ENCODE measurements at regions not wholly inside any gene's neighbourhood (a gene's known extent, or its start where the extent isn't known, plus 50 kb on each side); places are given as distances from the start of the nearest gene placed in this dataset.

DNA sequence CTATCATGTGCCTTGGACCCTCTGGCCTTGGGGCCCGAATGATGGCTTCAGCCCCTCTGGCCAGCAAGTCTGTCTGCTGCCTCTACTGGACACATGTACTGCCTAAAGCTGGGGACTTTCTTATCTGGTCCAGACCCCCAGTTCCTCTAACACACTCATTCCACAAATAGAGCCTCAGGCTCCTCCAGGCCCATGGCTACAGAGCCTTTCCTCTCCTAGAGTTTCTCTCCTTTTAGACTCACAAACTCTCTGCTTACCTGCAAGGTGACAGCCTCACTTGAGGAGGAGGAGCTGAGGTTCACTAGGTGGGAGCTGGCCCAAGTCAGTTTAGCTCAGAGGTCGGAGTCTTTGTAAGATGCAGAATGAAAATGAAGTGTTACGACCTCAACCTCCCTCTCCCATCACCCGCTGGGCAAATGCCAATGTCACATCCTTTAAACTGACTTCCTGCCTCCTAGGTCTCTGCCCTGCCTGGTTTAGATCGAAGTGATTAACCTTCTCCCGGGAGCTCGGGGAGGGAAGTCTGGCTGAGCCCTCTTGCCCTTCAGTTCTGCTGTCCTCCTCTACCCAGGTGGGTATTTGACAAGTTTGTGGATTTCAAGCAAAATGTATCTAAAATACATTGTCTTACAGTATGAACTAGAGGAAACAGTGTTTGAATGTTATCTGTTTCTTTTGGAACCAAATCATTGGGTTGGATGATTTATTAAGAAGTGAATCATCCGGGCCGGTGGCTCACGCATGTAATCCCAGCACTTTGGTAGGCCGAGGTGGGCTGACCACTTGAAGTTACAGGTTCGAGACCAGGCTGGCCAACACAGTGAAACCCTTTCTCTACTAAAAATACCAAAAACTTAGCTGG, 71.9 kb upstream of the TNS3 start:
- no peaks in the 10 kb centered on the region for H3K27me3 Mint-ChIP-seq
- H3K4me3 Mint-ChIP-seq: no peak overlapping the region
- H3K27ac Mint-ChIP-seq: no peak overlapping the region
- ChIA-PET CTCF (no interaction called here), POLR2A (no interaction called here)
- intact Hi-C loops (cut with micrococcal nuclease): no loop called here
- no peaks in the 10 kb centered on the region for H3K9me3 Mint-ChIP-seq
- H3K36me3 Mint-ChIP-seq: no peaks in the 10 kb centered on the region
- H3K4me1 Mint-ChIP-seq (ENCODE audit: low read depth): no peaks in the 10 kb centered on the region
- DNase-seq: no peak

DNA sequence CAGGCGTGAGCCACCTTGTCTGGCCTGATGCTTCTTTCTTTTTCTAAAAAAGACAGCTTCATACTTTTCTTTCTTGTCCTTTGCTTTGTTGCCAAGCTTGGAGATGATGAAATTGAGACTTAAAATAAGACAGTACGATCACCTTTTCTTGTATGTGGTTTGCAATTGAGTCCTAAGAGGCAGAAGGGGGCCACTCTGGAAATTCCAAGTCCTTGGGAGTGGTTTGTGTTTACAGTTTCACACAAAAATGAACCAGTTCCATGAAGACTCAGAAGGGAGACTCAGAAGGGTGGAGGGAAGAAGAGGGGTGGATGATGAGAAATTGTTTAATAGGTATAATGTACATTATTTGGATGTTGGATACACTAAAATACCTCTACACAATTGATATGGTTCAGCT, 70.7 kb upstream of the TNS3 start:
- Mint-ChIP-seq H3K27ac (no peak overlapping the region), H3K9me3 (no peaks in the 10 kb centered on the region), H3K27me3 (no peaks in the 10 kb centered on the region), H3K36me3 (no peaks in the 10 kb centered on the region), H3K4me3 (no peak overlapping the region), H3K4me1 (ENCODE audit: low read depth) (no peaks in the 10 kb centered on the region)
- intact Hi-C loops (cut with micrococcal nuclease): no loop called here
- CTCF ChIA-PET: no interaction called here
- DNase-seq: no peak
- POLR2A ChIA-PET: no interaction called here

DNA sequence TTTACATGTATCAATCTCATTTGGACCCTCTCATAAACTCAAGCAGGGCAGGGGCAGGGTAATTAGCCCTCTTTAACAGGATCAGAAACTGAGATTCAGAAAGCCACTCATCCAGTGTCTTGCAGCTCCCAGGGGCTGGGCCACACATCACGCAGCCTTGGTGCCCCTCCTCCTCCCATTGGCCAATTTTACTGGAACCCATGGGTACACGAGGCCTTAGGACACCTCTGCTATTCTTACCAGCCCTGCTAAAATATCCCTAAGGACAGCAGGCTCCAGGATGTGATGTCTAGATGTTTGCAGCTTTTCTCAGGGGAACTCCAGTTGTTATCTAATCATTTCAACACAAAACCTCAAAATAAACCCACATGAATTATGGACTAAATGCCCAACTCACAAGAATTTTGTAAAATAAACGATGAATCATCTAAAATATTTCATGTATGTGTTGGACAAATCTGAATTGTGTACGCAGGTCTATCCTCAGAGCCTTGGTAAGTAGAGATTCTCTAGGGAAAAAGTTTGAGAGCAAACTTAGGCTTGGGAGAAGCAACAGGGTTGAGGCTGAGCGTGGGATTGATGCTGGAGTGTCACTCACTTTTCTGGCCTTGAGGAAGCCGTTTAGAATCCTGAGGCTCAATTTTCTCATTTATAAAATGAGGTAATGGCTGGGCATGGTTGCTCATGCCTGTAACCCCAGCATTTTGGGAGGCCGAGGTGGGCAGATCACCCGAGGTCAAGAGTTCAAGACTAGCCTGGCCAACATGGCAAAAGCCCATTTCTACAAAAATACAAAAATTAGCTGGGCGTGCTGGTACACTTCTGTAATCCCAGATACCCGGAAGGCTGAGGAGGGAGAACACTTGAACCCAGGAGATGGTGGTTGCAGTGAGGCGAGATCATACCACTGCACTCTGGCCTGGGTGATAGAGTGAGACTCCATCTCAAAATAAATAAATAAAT, 69.7 kb upstream of the TNS3 start:
- DNase-seq: no peak
- intact Hi-C loops (cut with micrococcal nuclease): no loop called here
- POLR2A ChIA-PET: no interaction called here

DNA sequence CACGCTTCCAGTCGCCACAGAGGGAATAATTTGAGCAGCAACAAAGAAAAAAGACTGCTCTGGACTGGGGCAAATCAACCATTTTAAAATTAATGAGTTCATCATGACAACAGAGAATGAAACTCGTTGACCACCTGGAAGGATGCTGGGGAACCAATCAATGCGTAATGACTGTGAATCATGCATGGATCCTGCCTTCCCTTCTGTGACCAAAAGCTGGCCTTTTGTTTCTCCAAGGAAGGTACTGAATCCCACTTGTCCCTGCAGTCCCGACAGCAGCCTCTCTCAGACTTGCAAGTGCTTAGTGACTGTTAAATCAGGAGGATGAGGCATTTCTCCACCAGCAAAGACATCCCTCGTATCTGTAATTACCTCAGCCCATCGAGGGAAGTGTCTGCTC, 68.0 kb upstream of the TNS3 start:
- ChIA-PET CTCF (no interaction called here), POLR2A (no interaction called here)
- Mint-ChIP-seq H3K4me3 (no peak overlapping the region), H3K9me3 (peaks cover 3% of the 10 kb centered on the region), H3K27ac (no peak overlapping the region), H3K4me1 (ENCODE audit: low read depth) (no peaks in the 10 kb centered on the region), H3K27me3 (no peaks in the 10 kb centered on the region), H3K36me3 (no peaks in the 10 kb centered on the region)
- DNase-seq: no peak
- intact Hi-C loops (cut with micrococcal nuclease): no loop called here

More for the DNA sequence above, 69.7 kb upstream of the TNS3 start:
- H3K4me1 Mint-ChIP-seq (ENCODE audit: low read depth): no peaks in the 10 kb centered on the region
- H3K27ac Mint-ChIP-seq: no peak overlapping the region
- H3K9me3 Mint-ChIP-seq: no peaks in the 10 kb centered on the region
- no peak overlapping the region for H3K4me3 Mint-ChIP-seq
- no peaks in the 10 kb centered on the region for H3K36me3 Mint-ChIP-seq
- CTCF ChIA-PET: interaction anchor here (0.5 kb wide), 1 partner anchor 852 kb away, joined by 5 read pairs; no protein-coding TSS in a partner anchor
- H3K27me3 Mint-ChIP-seq: no peaks in the 10 kb centered on the region

DNA sequence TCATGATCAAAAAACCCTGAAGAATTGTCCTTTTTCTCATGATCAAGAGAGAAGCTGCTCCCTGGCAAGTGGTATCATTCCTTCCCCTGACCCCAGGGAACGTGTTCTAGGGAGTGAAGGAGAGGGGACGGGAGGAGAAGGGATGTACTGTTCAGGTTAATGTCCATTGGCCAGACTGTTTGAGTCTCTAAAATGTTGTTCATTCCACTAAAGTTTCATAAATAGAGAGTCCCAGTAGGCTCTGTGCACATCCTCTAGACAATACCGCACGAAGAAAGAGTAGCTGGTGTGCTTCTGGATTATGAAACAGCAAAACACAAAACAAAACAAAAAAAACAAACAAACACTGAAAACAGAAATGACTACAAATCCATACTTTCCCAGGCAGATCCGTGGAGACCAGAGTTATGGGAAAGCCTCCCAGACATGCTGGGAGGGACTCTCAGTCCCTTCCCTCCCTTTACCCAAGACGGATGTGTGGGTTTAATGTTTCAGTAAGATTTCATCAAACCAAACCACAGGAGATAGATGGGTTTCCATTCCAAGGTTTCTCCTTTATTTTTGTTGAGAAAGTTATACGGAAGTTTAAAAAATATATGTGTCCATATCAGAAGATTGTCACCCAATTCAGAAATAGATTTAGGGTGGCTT, 66.5 kb upstream of the TNS3 start:
- ChIA-PET POLR2A (no interaction called here), CTCF (no interaction called here)
- DNase-seq: no peak
- H3K27me3 Mint-ChIP-seq: no peaks in the 10 kb centered on the region
- H3K4me3 Mint-ChIP-seq: no peak overlapping the region
- no peaks in the 10 kb centered on the region for H3K4me1 Mint-ChIP-seq (ENCODE audit: low read depth)
- no peaks in the 10 kb centered on the region for H3K36me3 Mint-ChIP-seq
- intact Hi-C loops (cut with micrococcal nuclease): no loop called here
- no peak overlapping the region for H3K27ac Mint-ChIP-seq
- peaks cover 14% of the 10 kb centered on the region for H3K9me3 Mint-ChIP-seq

DNA sequence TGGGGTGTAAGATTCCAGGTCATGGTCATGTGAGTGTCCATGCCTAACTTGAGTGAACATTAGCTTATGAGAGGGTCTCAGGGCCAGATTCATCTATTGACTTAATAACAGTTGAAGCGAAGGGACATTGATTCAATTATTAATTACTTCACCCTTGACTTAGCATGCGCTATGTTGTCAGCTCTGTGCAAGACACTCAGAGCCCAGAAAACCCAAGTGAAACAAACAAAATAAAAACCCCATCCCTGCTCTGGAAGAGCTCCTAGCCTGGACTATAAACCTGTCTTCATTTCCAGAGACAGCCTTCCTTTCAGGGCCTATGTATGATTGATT, 66.0 kb upstream of the TNS3 start:
- ChIA-PET CTCF (no interaction called here), POLR2A (no interaction called here)
- Mint-ChIP-seq H3K9me3 (peaks cover 16% of the 10 kb centered on the region), H3K27ac (no peak overlapping the region), H3K4me1 (ENCODE audit: low read depth) (no peaks in the 10 kb centered on the region), H3K36me3 (no peaks in the 10 kb centered on the region), H3K4me3 (no peak overlapping the region), H3K27me3 (no peaks in the 10 kb centered on the region)
- DNase-seq: no peak
- intact Hi-C loops (cut with micrococcal nuclease): no loop called here

DNA sequence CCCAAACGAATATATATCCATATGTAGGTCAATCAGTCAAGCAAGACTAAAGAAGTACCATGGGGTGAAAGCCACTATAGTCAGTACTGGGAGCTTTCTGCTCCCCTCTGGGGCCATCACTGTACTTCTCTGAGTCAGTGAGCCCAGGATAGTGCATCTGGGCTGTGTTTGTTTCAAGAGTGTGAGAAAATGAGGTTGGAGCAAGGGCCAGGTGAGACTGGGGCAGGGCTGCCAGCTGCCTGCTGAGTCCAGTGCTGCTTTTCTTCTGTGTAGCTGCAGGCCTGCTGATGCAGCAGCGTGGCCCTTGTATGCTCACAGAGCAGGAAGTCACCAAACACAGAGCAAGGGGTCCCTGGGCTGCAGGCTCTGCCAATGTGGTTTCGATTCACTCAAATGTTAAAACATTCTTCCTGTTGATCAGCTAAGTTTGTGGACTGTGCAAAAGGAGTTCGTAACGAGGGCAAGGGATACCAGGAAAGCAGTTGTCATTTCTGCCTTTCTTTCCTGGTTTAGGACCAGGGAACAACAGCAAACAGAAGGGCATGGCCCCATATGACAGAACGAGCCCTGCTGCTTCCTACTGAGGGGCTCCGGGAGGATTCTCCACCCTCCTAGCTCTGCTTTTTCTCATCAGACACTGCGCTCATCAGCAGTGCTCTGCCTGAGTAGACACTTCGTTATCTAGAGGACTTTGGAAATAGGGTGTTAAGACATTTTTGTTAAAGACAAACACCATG, 65.4 kb upstream of the TNS3 start:
- H3K4me1 Mint-ChIP-seq (ENCODE audit: low read depth): no peaks in the 10 kb centered on the region
- no peak overlapping the region for H3K4me3 Mint-ChIP-seq
- ChIA-PET CTCF (no interaction called here), POLR2A (interaction anchor here (0.7 kb wide), 1 partner anchor 22 kb away, joined by 4 read pairs; no protein-coding TSS in a partner anchor)
- H3K36me3 Mint-ChIP-seq: no peaks in the 10 kb centered on the region
- no peak overlapping the region for H3K27ac Mint-ChIP-seq
- H3K27me3 Mint-ChIP-seq: no peaks in the 10 kb centered on the region
- DNase-seq: no peak
- H3K9me3 Mint-ChIP-seq: peaks cover 16% of the 10 kb centered on the region
- intact Hi-C loops (cut with micrococcal nuclease): no loop called here

DNA sequence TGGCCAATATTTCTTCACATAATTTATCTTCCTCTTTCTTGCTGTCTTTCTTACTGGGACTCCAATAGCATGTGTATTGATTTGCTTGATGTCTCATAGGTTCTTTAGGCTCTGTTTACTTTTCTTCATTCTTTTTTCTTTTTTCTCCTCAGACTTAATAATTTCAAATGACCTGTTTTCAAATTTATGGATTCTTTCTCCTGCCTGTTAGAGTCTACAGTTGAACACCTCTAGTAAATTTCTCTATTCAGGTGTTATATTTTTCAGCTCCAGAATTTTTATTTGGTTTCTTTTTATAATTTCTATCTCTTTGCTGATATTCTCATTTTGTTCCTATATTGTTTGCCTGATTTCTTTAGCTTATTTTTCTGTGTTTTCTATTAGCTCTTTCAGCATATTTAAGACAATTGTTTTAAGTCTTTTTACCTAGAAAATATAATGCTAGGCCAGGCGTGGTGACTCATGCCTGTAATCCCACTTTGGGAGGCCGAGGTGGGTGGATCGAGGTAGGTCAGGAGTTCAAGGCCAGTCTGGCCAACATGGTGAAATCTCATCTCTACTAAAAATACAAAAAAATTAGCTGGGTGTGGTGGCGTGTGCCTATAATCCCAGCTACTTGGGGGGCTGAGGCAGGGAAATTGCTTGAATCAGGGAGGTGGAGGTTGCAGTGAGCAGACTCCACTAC, 61.9 kb upstream of the TNS3 start:
- Mint-ChIP-seq H3K4me1 (ENCODE audit: low read depth) (no peaks in the 10 kb centered on the region), H3K4me3 (no peak overlapping the region), H3K36me3 (no peaks in the 10 kb centered on the region), H3K9me3 (peaks cover 18% of the 10 kb centered on the region), H3K27ac (no peak overlapping the region), H3K27me3 (no peaks in the 10 kb centered on the region)
- POLR2A ChIA-PET: no interaction called here
- DNase-seq: no peak
- intact Hi-C loops (cut with micrococcal nuclease): no loop called here
- CTCF ChIA-PET: no interaction called here

DNA sequence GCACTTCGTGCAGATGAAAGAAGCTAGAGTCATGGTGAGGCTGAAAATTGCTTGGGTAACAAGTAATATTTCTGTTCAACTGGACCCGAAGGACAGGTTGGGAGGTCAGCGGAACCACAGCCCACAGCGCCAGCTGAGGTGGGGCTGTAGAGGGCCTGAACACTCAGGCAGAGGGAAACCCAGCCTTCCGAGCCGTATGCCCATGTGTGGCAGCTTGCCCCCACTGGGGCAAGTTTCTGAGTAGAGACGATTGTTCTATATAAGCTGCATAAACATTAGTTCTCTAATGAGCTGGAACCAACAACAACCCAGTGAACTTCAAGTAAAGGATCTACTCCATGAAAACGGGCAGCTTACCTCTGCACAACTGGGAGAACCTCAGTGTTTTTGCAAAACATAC, 58.4 kb upstream of the TNS3 start:
- intact Hi-C loops (cut with micrococcal nuclease): no loop called here
- H3K4me3 Mint-ChIP-seq: no peak overlapping the region
- CTCF ChIA-PET: no interaction called here
- H3K27ac Mint-ChIP-seq: no peak overlapping the region
- no peaks in the 10 kb centered on the region for H3K4me1 Mint-ChIP-seq (ENCODE audit: low read depth)
- peaks cover 18% of the 10 kb centered on the region for H3K9me3 Mint-ChIP-seq
- H3K27me3 Mint-ChIP-seq: no peaks in the 10 kb centered on the region
- POLR2A ChIA-PET: no interaction called here
- no peaks in the 10 kb centered on the region for H3K36me3 Mint-ChIP-seq
- DNase-seq: no peak

DNA sequence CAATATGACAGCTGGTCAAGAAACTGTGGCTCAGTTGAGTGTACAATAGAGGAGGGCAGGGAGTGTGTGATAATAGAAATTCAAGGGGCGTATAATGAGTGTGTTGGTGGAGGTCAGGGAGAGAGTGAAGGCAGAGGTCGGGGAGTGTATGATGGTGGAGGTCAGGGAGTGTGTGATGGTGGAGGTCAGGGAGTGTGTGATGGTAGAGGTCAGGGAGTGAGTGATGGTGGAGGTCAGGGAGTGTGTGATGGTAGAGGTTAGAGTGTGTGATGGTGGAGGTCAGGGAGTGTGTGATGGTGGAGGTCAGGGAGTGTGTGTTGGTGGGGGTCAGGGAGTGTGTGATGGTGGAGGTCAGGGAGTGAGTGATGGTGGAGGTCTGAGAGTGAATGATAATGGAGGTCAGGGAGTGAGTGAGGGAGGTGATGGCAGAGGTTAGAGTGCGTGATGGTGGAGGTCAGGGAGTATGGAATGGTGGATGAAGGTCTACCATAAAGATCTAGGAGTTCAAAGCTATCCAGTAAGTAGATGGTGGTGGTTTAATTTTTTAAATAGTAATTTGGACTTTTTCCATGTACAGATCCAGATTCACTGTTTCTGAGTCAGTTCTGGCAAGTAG, 57.7 kb upstream of the TNS3 start:
- Mint-ChIP-seq H3K9me3 (peaks cover 13% of the 10 kb centered on the region), H3K27me3 (no peaks in the 10 kb centered on the region), H3K27ac (no peak overlapping the region), H3K36me3 (no peaks in the 10 kb centered on the region), H3K4me3 (no peak overlapping the region), H3K4me1 (ENCODE audit: low read depth) (no peaks in the 10 kb centered on the region)
- POLR2A ChIA-PET: no interaction called here
- CTCF ChIA-PET: no interaction called here
- intact Hi-C loops (cut with micrococcal nuclease): no loop called here
- no peak for DNase-seq

DNA sequence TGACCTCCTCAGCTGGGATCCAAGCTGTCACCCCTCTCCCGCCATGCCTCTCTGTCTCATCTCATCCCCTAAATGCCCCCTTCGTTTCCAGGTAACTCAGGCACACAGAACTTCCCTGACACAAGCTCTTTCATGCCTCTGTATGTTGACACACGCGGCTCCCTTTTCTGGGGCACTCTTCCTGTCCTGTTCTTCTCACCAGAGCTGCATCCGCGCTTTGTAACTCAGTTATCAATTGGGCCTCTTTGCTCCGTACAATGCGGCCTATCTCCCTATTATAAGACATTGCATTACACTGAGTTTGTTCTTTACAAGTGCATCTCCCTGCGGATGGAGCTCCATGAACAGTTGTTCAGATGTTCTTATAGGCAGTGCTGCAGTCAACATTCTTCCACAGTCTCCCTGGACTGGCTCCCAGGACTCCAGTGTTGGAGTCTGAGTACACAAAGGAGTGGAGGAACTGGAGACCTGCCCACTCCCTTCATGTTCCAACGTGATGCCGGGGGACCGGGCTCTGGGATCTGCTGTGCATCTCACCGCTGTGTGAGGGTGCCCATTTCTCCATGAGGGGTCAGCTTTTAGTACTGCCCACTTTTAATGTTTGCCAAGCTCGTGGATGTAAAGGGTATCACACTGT, 56.9 kb upstream of the TNS3 start:
- Mint-ChIP-seq H3K27ac (no peak overlapping the region), H3K4me3 (no peak overlapping the region), H3K9me3 (peaks cover 8% of the 10 kb centered on the region), H3K27me3 (no peaks in the 10 kb centered on the region), H3K36me3 (no peaks in the 10 kb centered on the region), H3K4me1 (ENCODE audit: low read depth) (no peaks in the 10 kb centered on the region)
- no peak for DNase-seq
- POLR2A ChIA-PET: no interaction called here
- intact Hi-C loops (cut with micrococcal nuclease): no loop called here
- CTCF ChIA-PET: no interaction called here
